H1 (cell line): ENCODE measurements at regions not wholly inside any gene's neighbourhood (a gene's known extent, or its start where the extent isn't known, plus 50 kb on each side); places are given as distances from the start of the nearest gene placed in this dataset.

Experiments used
- GTF2F1 ChIP-seq: IDR thresholded peaks from 2 replicates; pipeline ENCODE4 v1.6.1; 2012; ENCODE audit warnings: low read depth, low read length, improper control_type of control experiment, borderline replicate concordance
- TBP ChIP-seq: IDR thresholded peaks from 2 replicates; pipeline ENCODE4 v1.6.1; 2011; ENCODE audit warnings: low read depth, low read length, improper control_type of control experiment

- TF ChIP-seq GTF2F1, result no peak
- no peak for TF ChIP-seq TBP
Observed at GRCh38 chr11:105328061-105328460, 188.5 kb upstream of the CARD18 start (continued).
